GM19438 (cell line): ENCODE measurements at regions not wholly inside any gene's neighbourhood (a gene's known extent, or its start where the extent isn't known, plus 50 kb on each side); places are given as distances from the start of the nearest gene placed in this dataset.

Experiments used
- ATAC-seq: cut with Tn5 transposase; IDR thresholded peaks from one replicate; pipeline ENCODE4 v1.9.1; 2021; ENCODE audit warnings: low read depth; ENCODE audit not compliant: unreplicated experiment

GRCh38 chr1:191290441-191290840, 812.8 kb upstream of the BRINP3 start:
- no peak for ATAC-seq

- ATAC-seq = no peak
Measured at GRCh38 chr1:191305370-191305769, 827.7 kb upstream of the BRINP3 start.

GRCh38 chr1:191306916-191307315, 829.3 kb upstream of the BRINP3 start:
- no peak for ATAC-seq

GRCh38 chr1:191320062-191320461, 838.2 kb upstream of the RGS18 start:
- ATAC-seq = no peak

GRCh38 chr1:191327868-191328267, 830.4 kb upstream of the RGS18 start:
- no peak for ATAC-seq

GRCh38 chr1:191343816-191344215, 814.4 kb upstream of the RGS18 start:
- ATAC-seq = no peak

GRCh38 chr1:191346381-191346780, 811.9 kb upstream of the RGS18 start:
- no peak for ATAC-seq

GRCh38 chr1:191348328-191348727, 809.9 kb upstream of the RGS18 start:
- no peak for ATAC-seq

- no peak for ATAC-seq
Measured at GRCh38 chr1:191350938-191351337, 807.3 kb upstream of the RGS18 start.

- ATAC-seq = no peak
Measured at GRCh38 chr1:191358724-191359123, 799.5 kb upstream of the RGS18 start.

- ATAC-seq = no peak
Measured at GRCh38 chr1:191366686-191367085, 791.6 kb upstream of the RGS18 start.

GRCh38 chr1:191368891-191369654, 789.2 kb upstream of the RGS18 start:
- no peak for ATAC-seq

- ATAC-seq = no peak
Measured at GRCh38 chr1:191371626-191372025, 786.6 kb upstream of the RGS18 start.

GRCh38 chr1:191388283-191388682, 770.0 kb upstream of the RGS18 start:
- no peak for ATAC-seq

GRCh38 chr1:191396622-191397021, 761.6 kb upstream of the RGS18 start:
- ATAC-seq = no peak

- ATAC-seq = no peak
Measured at GRCh38 chr1:191398551-191398950, 759.7 kb upstream of the RGS18 start.

GRCh38 chr1:191405417-191405816, 752.8 kb upstream of the RGS18 start:
- ATAC-seq = no peak

- no peak for ATAC-seq
Measured at GRCh38 chr1:191414981-191415640, 743.2 kb upstream of the RGS18 start.

- no peak for ATAC-seq
Measured at GRCh38 chr1:191419842-191420241, 738.4 kb upstream of the RGS18 start.

GRCh38 chr1:191427593-191427992, 730.7 kb upstream of the RGS18 start:
- no peak for ATAC-seq

GRCh38 chr1:191432817-191433216, 725.4 kb upstream of the RGS18 start:
- ATAC-seq = no peak

- ATAC-seq = no peak
Measured at GRCh38 chr1:191438979-191439378, 719.3 kb upstream of the RGS18 start.
